Activated B cell treated with CpG ODN at 0.5 μM for 24 hours (primary cell): ENCODE measurements at regions not wholly inside any gene's neighbourhood (a gene's known extent, or its start where the extent isn't known, plus 50 kb on each side); places are given as distances from the start of the nearest gene placed in this dataset.

Experiments used
- ATAC-seq: fragments of 200-7000 bp; cut with Tn5 transposase; one replicate; pipeline ENCODE4 v1.10.0; 2021; ENCODE audit warnings: low read depth, mild to moderate bottlenecking, moderate library complexity
- CTCF ChIA-PET: fragments of 350-600 bp; sonication (Branson Sonifier 250); formaldehyde crosslinking; loops from one replicate; lab custom pipeline; 2021; ENCODE audit warnings: antibody characterized with exemption; lab: Charles Lee
- POLR2A ChIA-PET: fragments of 350-600 bp; sonication (Branson Sonifier 250); formaldehyde crosslinking; loops from one replicate; lab custom pipeline; 2021; ENCODE audit warnings: antibody characterized with exemption; lab: Charles Lee
- DNase-seq: peaks from one replicate; pipeline ENCODE4 v3.0.0; 2022
- H3K27ac Mint-ChIP-seq: one replicate; pipeline ENCODE4 v1.8.0; 2020; ENCODE audit warnings: mixed read lengths
- H3K27me3 Mint-ChIP-seq: one replicate; pipeline ENCODE4 v1.8.0; 2021; ENCODE audit warnings: mixed read lengths
- H3K36me3 Mint-ChIP-seq: one replicate; pipeline ENCODE4 v1.8.0; 2021; ENCODE audit warnings: low read depth, mixed read lengths
- H3K4me1 Mint-ChIP-seq: one replicate; pipeline ENCODE4 v1.8.0; 2021; ENCODE audit warnings: mixed read lengths
- H3K4me3 Mint-ChIP-seq: one replicate; pipeline ENCODE4 v1.8.0; 2020; ENCODE audit warnings: mild to moderate bottlenecking, mixed read lengths
- H3K9me3 Mint-ChIP-seq: one replicate; pipeline ENCODE4 v1.8.0; 2020; ENCODE audit warnings: mixed read lengths
- CTCF ChIP-seq: fragments of 200-600 bp; IDR thresholded peaks from one replicate; pipeline ENCODE4 v1.8.0; 2022; ENCODE audit warnings: antibody characterized with exemption, mild to moderate bottlenecking
- intact Hi-C: fragments of 100-400 bp; cut with micrococcal nuclease; formaldehyde crosslinking; loops from one replicate; pipeline ENCODE4 v1.15.1; 2024

- ATAC-seq (no peak), DNase-seq (no peak)
- Mint-ChIP-seq H3K9me3 (no peaks in the 10 kb centered on the region), H3K4me3 (no peak overlapping the region), H3K27ac (no peak overlapping the region), H3K27me3 (no peaks in the 10 kb centered on the region), H3K4me1 (no peaks in the 10 kb centered on the region), H3K36me3 (no peaks in the 10 kb centered on the region)
- TF ChIP-seq CTCF = no peak
- intact Hi-C loops = no loop called here
- ChIA-PET POLR2A (no interaction called here), CTCF (no interaction called here)
Measured at GRCh38 chr7:54674891-54675290, 84.1 kb downstream of the SEC61G start.

- H3K27ac Mint-ChIP-seq = no peak overlapping the region
- no peaks in the 10 kb centered on the region for H3K27me3 Mint-ChIP-seq
- ChIA-PET POLR2A (no interaction called here), CTCF (no interaction called here)
- DNase-seq = no peak
- no peak for ATAC-seq
- TF ChIP-seq CTCF = no peak
- intact Hi-C loops = no loop called here
- no peaks in the 10 kb centered on the region for H3K9me3 Mint-ChIP-seq
- H3K4me3 Mint-ChIP-seq = no peak overlapping the region
- H3K4me1 Mint-ChIP-seq = no peaks in the 10 kb centered on the region
- no peaks in the 10 kb centered on the region for H3K36me3 Mint-ChIP-seq
Measured at GRCh38 chr7:54672519-54672918, 86.5 kb downstream of the SEC61G start.

GRCh38 chr7:54664235-54665228, 94.5 kb downstream of the SEC61G start:
- H3K27me3 Mint-ChIP-seq = peaks cover 16% of the 10 kb centered on the region
- DNase-seq = no peak
- TF ChIP-seq CTCF = no peak
- intact Hi-C loops = no loop called here
- ChIA-PET CTCF (no interaction called here), POLR2A (no interaction called here)
- H3K27ac Mint-ChIP-seq = no peak overlapping the region
- H3K36me3 Mint-ChIP-seq = no peaks in the 10 kb centered on the region
- H3K9me3 Mint-ChIP-seq = no peaks in the 10 kb centered on the region
- H3K4me1 Mint-ChIP-seq = peaks cover 13% of the 10 kb centered on the region
- H3K4me3 Mint-ChIP-seq = peak overlapping the region; percentile 44
- ATAC-seq = no peak

GRCh38 chr7:54663603-54664234, 95.3 kb downstream of the SEC61G start:
- CTCF ChIA-PET = no interaction called here
- peaks cover 16% of the 10 kb centered on the region for H3K27me3 Mint-ChIP-seq
- intact Hi-C loops = no loop called here
- DNase-seq (no peak), ATAC-seq (no peak)
- H3K4me3 Mint-ChIP-seq = peak overlapping the region; percentile 44
- H3K36me3 Mint-ChIP-seq = no peaks in the 10 kb centered on the region
- peaks cover 13% of the 10 kb centered on the region for H3K4me1 Mint-ChIP-seq
- no peak overlapping the region for H3K27ac Mint-ChIP-seq
- POLR2A ChIA-PET = no interaction called here
- H3K9me3 Mint-ChIP-seq = no peaks in the 10 kb centered on the region
- TF ChIP-seq CTCF = no peak

GRCh38 chr7:54663186-54663585, 95.8 kb downstream of the SEC61G start:
- H3K27me3 Mint-ChIP-seq = peaks cover 16% of the 10 kb centered on the region
- H3K36me3 Mint-ChIP-seq = no peaks in the 10 kb centered on the region
- intact Hi-C loops = no loop called here
- no peaks in the 10 kb centered on the region for H3K9me3 Mint-ChIP-seq
- H3K27ac Mint-ChIP-seq = no peak overlapping the region
- ATAC-seq (no peak), DNase-seq (no peak)
- ChIA-PET POLR2A (no interaction called here), CTCF (no interaction called here)
- H3K4me1 Mint-ChIP-seq = peaks cover 13% of the 10 kb centered on the region
- no peak for TF ChIP-seq CTCF
- no peak overlapping the region for H3K4me3 Mint-ChIP-seq
